ENCODE measurements at regions not wholly inside any gene's neighbourhood (a gene's known extent, or its start where the extent isn't known, plus 50 kb on each side); places are given as distances from the start of the nearest gene placed in this dataset.

DNA sequence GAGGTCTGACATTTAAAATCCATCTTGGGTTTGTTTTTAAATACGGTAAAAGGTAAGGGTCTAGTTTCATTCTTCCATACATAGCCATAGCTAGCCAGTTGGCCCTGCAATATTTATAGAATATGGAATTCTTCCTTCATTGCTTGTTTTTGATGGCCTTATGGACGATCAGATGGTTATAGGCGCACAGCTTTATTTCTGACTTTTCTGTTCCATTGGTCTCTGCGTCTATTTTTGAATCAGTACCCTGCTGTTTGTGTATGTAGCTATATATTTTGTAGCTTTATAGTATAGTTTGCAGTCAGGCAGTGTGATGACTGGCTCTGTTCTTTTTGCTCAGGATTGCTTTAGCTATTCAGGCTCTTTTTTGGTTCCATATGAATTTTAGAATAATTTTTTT, 366.8 kb upstream of the MIS18BP1 start:
- TF ChIP-seq, protein P1, sequence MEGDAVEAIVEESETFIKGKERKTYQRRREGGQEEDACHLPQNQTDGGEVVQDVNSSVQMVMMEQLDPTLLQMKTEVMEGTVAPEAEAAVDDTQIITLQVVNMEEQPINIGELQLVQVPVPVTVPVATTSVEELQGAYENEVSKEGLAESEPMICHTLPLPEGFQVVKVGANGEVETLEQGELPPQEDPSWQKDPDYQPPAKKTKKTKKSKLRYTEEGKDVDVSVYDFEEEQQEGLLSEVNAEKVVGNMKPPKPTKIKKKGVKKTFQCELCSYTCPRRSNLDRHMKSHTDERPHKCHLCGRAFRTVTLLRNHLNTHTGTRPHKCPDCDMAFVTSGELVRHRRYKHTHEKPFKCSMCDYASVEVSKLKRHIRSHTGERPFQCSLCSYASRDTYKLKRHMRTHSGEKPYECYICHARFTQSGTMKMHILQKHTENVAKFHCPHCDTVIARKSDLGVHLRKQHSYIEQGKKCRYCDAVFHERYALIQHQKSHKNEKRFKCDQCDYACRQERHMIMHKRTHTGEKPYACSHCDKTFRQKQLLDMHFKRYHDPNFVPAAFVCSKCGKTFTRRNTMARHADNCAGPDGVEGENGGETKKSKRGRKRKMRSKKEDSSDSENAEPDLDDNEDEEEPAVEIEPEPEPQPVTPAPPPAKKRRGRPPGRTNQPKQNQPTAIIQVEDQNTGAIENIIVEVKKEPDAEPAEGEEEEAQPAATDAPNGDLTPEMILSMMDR (conservative IDR thresholded peaks at IDR 0.05), result no peak
- no peak for TF ChIP-seq ZFX (IDR thresholded peaks at IDR 0.05)

Measured in C4-2B (cell line).